GM12892 (cell line): ENCODE measurements at regions not wholly inside any gene's neighbourhood (a gene's known extent, or its start where the extent isn't known, plus 50 kb on each side); places are given as distances from the start of the nearest gene placed in this dataset.

Source experiments
- DNase-seq: peaks from one replicate; pipeline ENCODE4 v3.0.0; 2011; ENCODE audit not compliant: insufficient read length
- FAIRE-seq: peaks from 2 replicates; lab custom pipeline; 2011; peaks lifted over from hg19 to GRCh38; lab: Jason Lieb, UNC
- POLR2A ChIP-seq: IDR thresholded peaks from 2 replicates; pipeline ENCODE4 v1.6.1; 2011; ENCODE audit warnings: low read depth, low read length, control low read depth
- POLR2AphosphoS5 ChIP-seq: IDR thresholded peaks from 2 replicates; pipeline ENCODE4 v1.6.1; 2011; ENCODE audit warnings: low read depth, low read length, control low read depth
- TAF1 ChIP-seq: IDR thresholded peaks from 2 replicates; pipeline ENCODE4 v1.6.1; 2011; ENCODE audit warnings: low read depth, mild to moderate bottlenecking, control low read depth, low read length, borderline replicate concordance

DNA sequence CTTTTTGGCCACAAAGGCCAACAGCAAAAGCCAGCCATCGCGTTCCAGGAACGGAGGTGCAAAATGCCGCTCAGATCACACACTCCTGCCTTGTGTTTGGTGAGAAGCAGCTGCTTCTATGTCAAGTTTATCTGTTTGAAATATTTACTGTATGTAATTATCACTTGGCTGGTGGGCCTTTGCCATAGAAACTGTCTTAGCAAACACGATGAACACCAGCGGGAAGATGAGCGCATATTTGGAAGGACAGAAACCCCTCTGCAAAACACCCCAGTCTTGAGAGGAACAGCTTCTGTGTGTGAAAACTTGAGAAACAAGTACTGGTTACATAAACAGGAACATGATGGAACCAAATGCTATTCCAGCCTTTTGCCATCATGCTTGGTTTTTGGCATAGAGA is 59.7 kb downstream of the SCG2 start:
- DNase-seq (no peak), FAIRE-seq (no peak)
- TF ChIP-seq TAF1: no peak

DNA sequence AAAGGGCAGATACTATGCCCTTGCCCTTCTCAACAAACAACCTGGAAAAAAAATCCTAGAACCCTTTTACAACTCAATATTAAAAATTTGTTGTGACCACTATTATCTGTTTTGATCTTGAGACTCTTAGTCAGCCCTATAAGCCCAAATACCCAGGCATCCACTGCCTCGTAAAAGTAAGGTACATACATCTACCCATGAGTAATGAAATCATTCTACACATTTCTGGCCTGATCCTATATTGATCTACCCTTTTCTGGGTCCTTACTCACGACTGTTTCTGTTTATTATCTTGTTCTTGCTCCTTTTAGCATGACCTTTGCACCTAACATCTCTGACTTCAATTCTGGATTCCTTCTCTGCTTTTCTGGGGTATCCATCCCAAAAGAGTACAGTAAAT is 56.8 kb downstream of the SCG2 start:
- FAIRE-seq (no peak), DNase-seq (no peak)
- no peak for TF ChIP-seq TAF1
- TF ChIP-seq POLR2AphosphoS5: no peak
- no peak for TF ChIP-seq POLR2A

DNA sequence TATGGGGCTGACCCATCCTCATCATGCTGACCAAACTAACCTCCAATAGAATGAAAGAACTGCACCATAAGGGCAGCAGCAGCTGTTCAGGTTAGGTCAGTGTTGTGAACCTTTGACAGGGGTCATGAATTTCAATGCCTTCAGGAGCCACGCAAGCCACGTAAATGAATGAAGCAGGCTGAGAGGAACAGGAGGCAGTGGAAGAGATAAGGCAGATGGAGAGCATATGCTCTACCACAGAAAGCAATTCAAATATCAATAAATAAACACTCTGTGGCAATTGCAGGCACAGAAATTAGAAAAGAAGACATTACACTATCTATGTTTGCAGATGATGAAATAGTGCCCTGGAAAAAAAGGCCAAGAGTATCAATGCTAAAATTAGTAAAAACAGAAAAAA is 56.3 kb downstream of the SCG2 start:
- DNase-seq: no peak

More for the DNA sequence above, 56.3 kb downstream of the SCG2 start:
- TF ChIP-seq POLR2AphosphoS5: no peak
- TF ChIP-seq POLR2A: no peak
- TF ChIP-seq TAF1: no peak
- no peak for FAIRE-seq
